GM18868 (cell line): ENCODE measurements at regions not wholly inside any gene's neighbourhood (a gene's known extent, or its start where the extent isn't known, plus 50 kb on each side); places are given as distances from the start of the nearest gene placed in this dataset.

Source experiments
- ATAC-seq: cut with Tn5 transposase; IDR thresholded peaks from one replicate; pipeline ENCODE4 v1.9.1; 2021; ENCODE audit warnings: mild to moderate bottlenecking, moderate library complexity; ENCODE audit not compliant: unreplicated experiment

GRCh38 chr20:55615818-55616217 lies 389.5 kb downstream of the CBLN4 start:
- ATAC-seq: no peak

GRCh38 chr20:55614220-55614757 lies 391.0 kb downstream of the CBLN4 start:
- no peak for ATAC-seq

- ATAC-seq: no peak
Observed at GRCh38 chr20:55610756-55611155, 394.6 kb downstream of the CBLN4 start.

- ATAC-seq: no peak
Observed at GRCh38 chr20:55605594-55605993, 399.7 kb downstream of the CBLN4 start.

- ATAC-seq: no peak
Observed at GRCh38 chr20:55597526-55597925, 407.8 kb downstream of the CBLN4 start.

- no peak for ATAC-seq
Observed at GRCh38 chr20:55596431-55596830, 408.9 kb downstream of the CBLN4 start.

- ATAC-seq: no peak
Observed at GRCh38 chr20:55592866-55593265, 412.5 kb downstream of the CBLN4 start.

- ATAC-seq: no peak
Observed at GRCh38 chr20:55586610-55587009, 418.7 kb downstream of the CBLN4 start.

- ATAC-seq: no peak
Observed at GRCh38 chr20:55584964-55585363, 420.4 kb downstream of the CBLN4 start.

GRCh38 chr20:55584307-55584706 lies 421.0 kb downstream of the CBLN4 start:
- ATAC-seq: no peak

- no peak for ATAC-seq
Observed at GRCh38 chr20:55583036-55583435, 422.3 kb downstream of the CBLN4 start.

GRCh38 chr20:55582498-55582897 lies 422.8 kb downstream of the CBLN4 start:
- no peak for ATAC-seq

GRCh38 chr20:55581519-55581918 lies 423.8 kb downstream of the CBLN4 start:
- ATAC-seq: no peak

- no peak for ATAC-seq
Observed at GRCh38 chr20:55580475-55580874, 424.8 kb downstream of the CBLN4 start.

GRCh38 chr20:55579802-55580201 lies 425.5 kb downstream of the CBLN4 start:
- no peak for ATAC-seq

GRCh38 chr20:55576981-55577380 lies 428.3 kb downstream of the CBLN4 start:
- no peak for ATAC-seq

GRCh38 chr20:55569084-55569483 lies 436.2 kb downstream of the CBLN4 start:
- ATAC-seq: no peak

- ATAC-seq: no peak
Observed at GRCh38 chr20:55567826-55568225, 437.5 kb downstream of the CBLN4 start.

- no peak for ATAC-seq
Observed at GRCh38 chr20:55565096-55565773, 440.1 kb downstream of the CBLN4 start.

- ATAC-seq: no peak
Observed at GRCh38 chr20:55561259-55561658, 444.1 kb downstream of the CBLN4 start.

- ATAC-seq: no peak
Observed at GRCh38 chr20:55557191-55557590, 448.1 kb downstream of the CBLN4 start.

- no peak for ATAC-seq
Observed at GRCh38 chr20:55555075-55555650, 450.2 kb downstream of the CBLN4 start.

- ATAC-seq: no peak
Observed at GRCh38 chr20:55544638-55545037, 460.7 kb downstream of the CBLN4 start.
